HG03159 (cell line): ENCODE measurements at regions not wholly inside any gene's neighbourhood (a gene's known extent, or its start where the extent isn't known, plus 50 kb on each side); places are given as distances from the start of the nearest gene placed in this dataset.
"Not testable (repeated sequence)": the region's sequence is repeated elsewhere in the genome, so short reads cannot be mapped to it uniquely, and the experiment has no call there.

Experiments
- ATAC-seq: cut with Tn5 transposase; IDR thresholded peaks from one replicate; pipeline ENCODE4 v1.9.1; 2021; ENCODE audit warnings: mild to moderate bottlenecking, moderate library complexity; ENCODE audit not compliant: unreplicated experiment

GRCh38 chr1:67611846-67612245, 73.2 kb upstream of the GADD45A start:
- ATAC-seq, result no peak

GRCh38 chr1:67612788-67613241, 72.2 kb upstream of the GADD45A start:
- no peak for ATAC-seq

- ATAC-seq, result not testable (repeated sequence)
Observed at GRCh38 chr1:67613479-67613878, 71.5 kb upstream of the GADD45A start.

- no peak for ATAC-seq
Observed at GRCh38 chr1:67614511-67614934, 70.5 kb upstream of the GADD45A start.

GRCh38 chr1:67615886-67616285, 69.1 kb upstream of the GADD45A start:
- no peak for ATAC-seq

GRCh38 chr1:67616394-67616985, 68.5 kb upstream of the GADD45A start:
- ATAC-seq, result no peak

- no peak for ATAC-seq
Observed at GRCh38 chr1:67618285-67619018, 66.5 kb upstream of the GADD45A start.

GRCh38 chr1:67619080-67619479, 65.9 kb upstream of the GADD45A start:
- ATAC-seq, result no peak

GRCh38 chr1:67623906-67624305, 61.1 kb upstream of the GADD45A start:
- no peak for ATAC-seq

- ATAC-seq, result no peak
Observed at GRCh38 chr1:67624680-67625079, 60.3 kb upstream of the GADD45A start.

- ATAC-seq, result no peak
Observed at GRCh38 chr1:67626090-67626860, 58.7 kb upstream of the GADD45A start.

- ATAC-seq, result no peak
Observed at GRCh38 chr1:67626861-67627235, 58.2 kb upstream of the GADD45A start.

- no peak for ATAC-seq
Observed at GRCh38 chr1:67627336-67627735, 57.7 kb upstream of the GADD45A start.

- no peak for ATAC-seq
Observed at GRCh38 chr1:67627906-67628305, 57.1 kb upstream of the GADD45A start.

- ATAC-seq, result no peak
Observed at GRCh38 chr1:67629370-67630075, 55.5 kb upstream of the GADD45A start.

GRCh38 chr1:67630438-67631045, 54.5 kb upstream of the GADD45A start:
- no peak for ATAC-seq

GRCh38 chr1:67632356-67632755, 52.6 kb upstream of the GADD45A start:
- no peak for ATAC-seq

- no peak for ATAC-seq
Observed at GRCh38 chr1:67632811-67633655, 52.0 kb upstream of the GADD45A start.

GRCh38 chr1:67634396-67634935, 50.5 kb upstream of the GADD45A start:
- no peak for ATAC-seq
